ENCODE measurements at regions not wholly inside any gene's neighbourhood (a gene's known extent, or its start where the extent isn't known, plus 50 kb on each side); places are given as distances from the start of the nearest gene placed in this dataset.

DNA sequence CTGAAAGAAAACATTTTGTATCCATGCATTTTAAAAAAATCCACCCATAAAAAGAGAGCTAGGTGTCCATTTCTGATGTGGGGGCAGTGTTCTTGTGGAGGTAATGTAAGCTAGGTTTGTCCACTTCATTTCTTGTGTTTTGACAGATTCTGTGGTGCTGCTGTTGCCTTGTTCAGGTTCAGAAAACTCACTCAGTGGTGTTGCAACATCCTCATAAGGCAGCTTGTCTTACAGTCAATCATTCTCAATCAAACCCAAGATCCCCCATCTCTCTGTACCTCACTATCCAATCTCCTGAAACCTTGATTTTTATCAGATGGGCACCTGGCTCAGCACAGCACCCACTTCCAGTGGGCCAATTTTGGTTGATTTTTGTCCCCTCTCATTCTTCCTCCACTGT, 94.1 kb downstream of the TENT5C start:
- H3K4me3 ChIP-seq (replicated peaks; ENCODE audit: insufficient read depth, low read length) = no peak overlapping the region
- H3K27ac ChIP-seq (replicated peaks) = no peak overlapping the region
- TF ChIP-seq CTCF (IDR thresholded peaks at IDR 0.05; ENCODE audit: insufficient read depth, low read length) (no peak), GABPA (IDR thresholded peaks at IDR 0.05; ENCODE audit: low read depth) (no peak), POLR2AphosphoS5 (IDR thresholded peaks at IDR 0.05; ENCODE audit: low read depth) (no peak), REST (IDR thresholded peaks at IDR 0.05; ENCODE audit: insufficient replicate concordance, low read depth) (no peak), SPI1 (IDR thresholded peaks at IDR 0.05; ENCODE audit: borderline replicate concordance, low read depth) (no peak)
- no peak for DNase-seq (ENCODE audit: low read depth in 1 of 2, low spot score in 1 of 2)
- no peaks in the 10 kb centered on the region for H3K27me3 ChIP-seq (ENCODE audit: insufficient read depth, poor library complexity, severe bottlenecking)

- Histone ChIP-seq H3K27ac (replicated peaks) (no peak overlapping the region), H3K27me3 (ENCODE audit: insufficient read depth, poor library complexity, severe bottlenecking) (no peaks in the 10 kb centered on the region), H3K4me3 (replicated peaks; ENCODE audit: insufficient read depth, low read length) (no peak overlapping the region)
- TF ChIP-seq CTCF (IDR thresholded peaks at IDR 0.05; ENCODE audit: insufficient read depth, low read length) (no peak), SPI1 (IDR thresholded peaks at IDR 0.05; ENCODE audit: borderline replicate concordance, low read depth) (no peak), GABPA (IDR thresholded peaks at IDR 0.05; ENCODE audit: low read depth) (no peak), REST (IDR thresholded peaks at IDR 0.05; ENCODE audit: insufficient replicate concordance, low read depth) (no peak), POLR2AphosphoS5 (IDR thresholded peaks at IDR 0.05; ENCODE audit: low read depth) (no peak)
- no peak for DNase-seq (ENCODE audit: low read depth in 1 of 2, low spot score in 1 of 2)
These were observed 96.8 kb downstream of the TENT5C start for GRCh38 chr1:117702654-117703053.

- no peak for DNase-seq (ENCODE audit: low read depth in 1 of 2, low spot score in 1 of 2)
- TF ChIP-seq CTCF (IDR thresholded peaks at IDR 0.05; ENCODE audit: insufficient read depth, low read length) (no peak), REST (IDR thresholded peaks at IDR 0.05; ENCODE audit: insufficient replicate concordance, low read depth) (no peak), GABPA (IDR thresholded peaks at IDR 0.05; ENCODE audit: low read depth) (no peak), POLR2AphosphoS5 (IDR thresholded peaks at IDR 0.05; ENCODE audit: low read depth) (no peak), SPI1 (IDR thresholded peaks at IDR 0.05; ENCODE audit: borderline replicate concordance, low read depth) (no peak)
- Histone ChIP-seq H3K4me3 (replicated peaks; ENCODE audit: insufficient read depth, low read length) (no peak overlapping the region), H3K27ac (replicated peaks) (no peak overlapping the region), H3K27me3 (ENCODE audit: insufficient read depth, poor library complexity, severe bottlenecking) (no peaks in the 10 kb centered on the region)
These were observed 101.5 kb downstream of the TENT5C start for GRCh38 chr1:117707371-117707770.

Measured in HL-60 (cell line).